ENCODE measurements at regions not wholly inside any gene's neighbourhood (a gene's known extent, or its start where the extent isn't known, plus 50 kb on each side); places are given as distances from the start of the nearest gene placed in this dataset.

DNA sequence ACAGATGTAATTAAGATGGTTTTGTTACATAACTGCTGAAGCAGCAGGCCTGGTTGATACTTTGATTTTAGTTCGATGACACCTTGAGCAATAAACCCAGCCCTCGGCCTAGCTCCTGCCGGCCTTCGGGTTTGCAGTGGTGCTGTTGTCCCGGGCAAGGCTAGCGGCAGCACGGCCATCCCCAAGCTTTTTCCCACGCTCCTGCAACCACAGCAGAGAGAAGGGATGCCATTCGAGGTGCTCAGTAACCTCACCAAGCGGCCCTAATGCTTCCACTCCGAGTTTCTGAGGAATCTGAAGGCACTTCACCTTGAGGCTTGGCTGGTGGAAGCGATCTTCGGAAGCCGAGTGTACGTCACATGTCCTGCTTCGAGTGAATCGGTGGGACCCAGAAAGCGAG, 182.1 kb downstream of the NAF1 start:
- Histone ChIP-seq H3K9me3 (replicated peaks; ENCODE audit: insufficient read depth, low read length) (no peaks in the 10 kb centered on the region), H3K4me1 (ENCODE audit: low read length) (no peaks in the 10 kb centered on the region), H3K9me2 (replicated peaks; ENCODE audit: insufficient read depth, low read length) (no peaks in the 10 kb centered on the region), H3K27ac (ENCODE audit: low read length) (no peak overlapping the region), H3K4me2 (ENCODE audit: low read depth, low read length) (no peak overlapping the region), H2AFZ (ENCODE audit: low read length) (no peak overlapping the region), H3K36me3 (replicated peaks; ENCODE audit: insufficient read depth, low read length) (no peaks in the 10 kb centered on the region), H3K79me2 (ENCODE audit: low read length) (no peaks in the 10 kb centered on the region), H4K20me1 (ENCODE audit: insufficient read depth, low read length) (no peaks in the 10 kb centered on the region), H3K27me3 (replicated peaks; ENCODE audit: insufficient read depth, low read length) (no peaks in the 10 kb centered on the region), H3F3A (ENCODE audit: insufficient read depth, low read length) (no peaks in the 10 kb centered on the region), H3K9ac (ENCODE audit: low read length) (no peak overlapping the region), H3K4me3 (ENCODE audit: low read length) (no peak overlapping the region)
- TF ChIP-seq EZH2phosphoT487 (IDR thresholded peaks at IDR 0.05; ENCODE audit: low read length): no peak
- no peak for TF ChIP-seq EZH2 (optimal IDR thresholded peaks at IDR 0.05; ENCODE audit: low read depth, low read length)
- no peak for TF ChIP-seq CTCF (IDR thresholded peaks at IDR 0.05; ENCODE audit: low read length)
- DNase-seq: no peak

DNA sequence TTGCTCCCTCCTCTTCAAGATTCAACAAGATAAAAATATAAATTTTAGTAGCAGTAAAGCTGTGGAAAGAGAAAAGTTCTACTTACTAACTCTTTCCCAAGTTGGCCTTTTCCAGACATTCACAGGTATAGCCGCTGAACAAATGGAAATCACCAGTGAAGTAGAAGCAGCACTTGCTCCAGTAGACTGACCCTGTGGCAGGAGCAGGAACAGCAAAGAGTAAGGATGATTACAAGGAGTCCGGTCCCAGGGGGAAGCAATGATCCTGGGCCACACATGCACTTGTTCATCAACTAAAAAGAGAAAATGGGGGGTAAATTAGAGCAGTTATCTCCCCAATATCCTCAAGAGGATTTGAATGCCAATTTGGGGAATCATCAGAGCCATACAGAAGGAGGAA, 184.9 kb downstream of the NAF1 start:
- Histone ChIP-seq H2AFZ (ENCODE audit: low read length) (no peak overlapping the region), H3K27me3 (replicated peaks; ENCODE audit: insufficient read depth, low read length) (no peaks in the 10 kb centered on the region), H3K36me3 (replicated peaks; ENCODE audit: insufficient read depth, low read length) (no peaks in the 10 kb centered on the region), H3K9ac (ENCODE audit: low read length) (no peak overlapping the region), H3K9me2 (replicated peaks; ENCODE audit: insufficient read depth, low read length) (no peaks in the 10 kb centered on the region), H3K4me1 (ENCODE audit: low read length) (no peaks in the 10 kb centered on the region), H3K4me2 (ENCODE audit: low read depth, low read length) (no peak overlapping the region), H3F3A (ENCODE audit: insufficient read depth, low read length) (no peaks in the 10 kb centered on the region), H3K4me3 (ENCODE audit: low read length) (no peak overlapping the region), H3K27ac (ENCODE audit: low read length) (no peak overlapping the region), H4K20me1 (ENCODE audit: insufficient read depth, low read length) (no peaks in the 10 kb centered on the region), H3K79me2 (ENCODE audit: low read length) (no peaks in the 10 kb centered on the region), H3K9me3 (replicated peaks; ENCODE audit: insufficient read depth, low read length) (no peaks in the 10 kb centered on the region)
- DNase-seq: no peak
- TF ChIP-seq EZH2phosphoT487 (IDR thresholded peaks at IDR 0.05; ENCODE audit: low read length) (no peak), CTCF (IDR thresholded peaks at IDR 0.05; ENCODE audit: low read length) (no peak), EZH2 (optimal IDR thresholded peaks at IDR 0.05; ENCODE audit: low read depth, low read length) (no peak)

DNA sequence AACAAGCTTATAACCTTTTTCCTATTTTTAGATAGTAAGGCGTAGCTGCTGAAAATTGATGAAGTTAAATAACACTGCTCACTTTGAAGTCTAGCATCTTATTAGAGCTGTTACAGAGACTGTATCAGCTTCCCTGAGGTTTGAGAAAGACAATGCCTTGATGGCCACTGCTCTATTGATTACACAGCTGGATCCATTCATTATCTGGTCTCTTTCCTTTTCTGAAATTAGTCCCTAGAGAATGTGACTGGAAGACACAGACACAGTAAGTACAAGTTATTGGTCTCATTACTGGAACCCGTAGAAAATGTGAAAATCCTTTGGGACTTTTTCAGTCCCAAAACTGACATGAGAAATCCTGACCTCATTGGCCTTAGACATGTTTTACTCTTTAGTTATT, 188.3 kb downstream of the NAF1 start:
- DNase-seq: no peak
- Histone ChIP-seq H3K9ac (ENCODE audit: low read length) (no peak overlapping the region), H3K9me3 (replicated peaks; ENCODE audit: insufficient read depth, low read length) (no peaks in the 10 kb centered on the region), H3K27me3 (replicated peaks; ENCODE audit: insufficient read depth, low read length) (no peaks in the 10 kb centered on the region), H3K36me3 (replicated peaks; ENCODE audit: insufficient read depth, low read length) (no peaks in the 10 kb centered on the region), H3K4me1 (ENCODE audit: low read length) (no peaks in the 10 kb centered on the region), H3K27ac (ENCODE audit: low read length) (no peak overlapping the region), H2AFZ (ENCODE audit: low read length) (no peak overlapping the region), H3K9me2 (replicated peaks; ENCODE audit: insufficient read depth, low read length) (no peaks in the 10 kb centered on the region), H3K79me2 (ENCODE audit: low read length) (no peaks in the 10 kb centered on the region), H3K4me2 (ENCODE audit: low read depth, low read length) (no peak overlapping the region), H4K20me1 (ENCODE audit: insufficient read depth, low read length) (no peaks in the 10 kb centered on the region), H3K4me3 (ENCODE audit: low read length) (no peak overlapping the region), H3F3A (ENCODE audit: insufficient read depth, low read length) (no peaks in the 10 kb centered on the region)
- no peak for TF ChIP-seq EZH2 (optimal IDR thresholded peaks at IDR 0.05; ENCODE audit: low read depth, low read length)
- TF ChIP-seq CTCF (IDR thresholded peaks at IDR 0.05; ENCODE audit: low read length): no peak
- TF ChIP-seq EZH2phosphoT487 (IDR thresholded peaks at IDR 0.05; ENCODE audit: low read length): no peak
